GM18858 (cell line): ENCODE measurements at regions not wholly inside any gene's neighbourhood (a gene's known extent, or its start where the extent isn't known, plus 50 kb on each side); places are given as distances from the start of the nearest gene placed in this dataset.
A peak's percentile ranks its signal among the peaks of the same experiment; 100 is the strongest.
"Not testable (repeated sequence)": the region's sequence is repeated elsewhere in the genome, so short reads cannot be mapped to it uniquely, and the experiment has no call there.

Source experiments
- ATAC-seq: cut with Tn5 transposase; IDR thresholded peaks from one replicate; pipeline ENCODE4 v1.9.1; 2021; ENCODE audit not compliant: unreplicated experiment

DNA sequence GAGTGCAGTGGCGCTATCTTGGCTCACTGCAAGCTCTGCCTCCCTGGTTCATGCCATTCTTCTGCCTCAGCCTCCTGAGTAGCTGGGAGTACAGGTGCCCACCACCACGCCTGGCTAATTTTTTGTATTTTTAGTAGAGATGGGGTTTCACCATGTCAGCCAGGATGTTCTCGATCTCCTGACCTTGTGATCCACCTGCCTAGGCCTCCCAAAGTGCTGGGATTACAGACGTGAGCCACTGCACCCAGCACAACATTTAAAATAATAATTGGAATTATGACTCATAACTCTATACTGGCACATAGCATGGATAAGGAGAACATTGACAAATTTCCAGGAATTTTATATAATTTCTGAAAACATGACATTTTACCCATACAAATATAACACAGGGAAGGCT, 54.2 kb downstream of the DBET start:
- not testable (repeated sequence) for ATAC-seq

DNA sequence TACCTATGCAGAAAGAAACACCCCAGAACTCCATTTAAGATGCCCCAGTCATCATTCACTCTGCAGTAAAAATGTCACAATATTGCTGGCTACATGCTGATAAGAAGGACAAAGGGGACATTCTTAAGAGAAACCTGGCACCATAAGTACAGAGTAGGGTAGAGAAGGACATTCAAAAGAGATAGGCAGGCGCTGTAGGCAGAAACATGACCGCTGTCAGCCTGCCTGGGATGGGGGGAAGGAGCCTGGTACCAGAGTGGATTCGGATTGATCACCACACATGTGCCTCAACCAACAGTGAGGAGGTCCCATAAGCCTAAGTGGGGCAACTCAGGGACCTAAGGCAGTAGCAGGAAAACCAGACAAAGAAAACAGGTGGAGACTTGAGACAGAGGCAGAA, 54.1 kb upstream of the DUX4 start:
- not testable (repeated sequence) for ATAC-seq

- ATAC-seq: peak; percentile 40
These were observed 53.5 kb upstream of the DUX4 start for GRCh38 chr4:190120111-190120514.

GRCh38 chr4:190120537-190121001, 53.0 kb upstream of the DUX4 start:
- ATAC-seq: peak; percentile 43

DNA sequence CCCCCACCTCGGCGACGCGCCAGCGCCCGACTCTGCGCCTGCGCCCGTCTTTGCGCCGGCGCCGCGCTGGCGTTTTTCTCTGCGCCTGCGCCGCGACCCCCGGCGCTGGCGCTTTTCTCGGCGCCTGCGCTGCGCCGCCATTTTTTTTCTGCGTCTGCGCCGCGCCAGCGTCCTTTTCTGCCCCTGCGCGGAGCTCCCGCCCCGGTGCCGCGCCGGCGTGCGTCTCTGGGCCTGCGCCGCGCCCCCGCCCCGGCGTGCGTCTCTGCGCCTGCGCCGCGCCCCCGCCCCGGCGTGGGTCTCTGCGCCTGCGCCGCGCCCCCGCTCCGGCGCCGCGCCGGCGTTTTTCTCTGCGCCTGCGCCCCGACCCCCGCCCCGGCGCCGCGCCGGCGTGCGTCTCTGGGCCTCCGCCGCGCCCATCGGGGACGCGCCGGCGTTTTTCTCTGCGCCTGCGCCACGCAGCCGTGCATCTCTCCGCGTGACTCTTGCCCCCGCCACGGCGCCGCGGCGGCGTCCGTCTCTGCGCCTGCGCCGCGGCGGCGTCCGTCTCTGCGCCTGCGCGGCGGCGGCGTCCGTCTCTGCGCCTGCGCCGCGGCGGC, 52.4 kb upstream of the DUX4 start:
- not testable (repeated sequence) for ATAC-seq

DNA sequence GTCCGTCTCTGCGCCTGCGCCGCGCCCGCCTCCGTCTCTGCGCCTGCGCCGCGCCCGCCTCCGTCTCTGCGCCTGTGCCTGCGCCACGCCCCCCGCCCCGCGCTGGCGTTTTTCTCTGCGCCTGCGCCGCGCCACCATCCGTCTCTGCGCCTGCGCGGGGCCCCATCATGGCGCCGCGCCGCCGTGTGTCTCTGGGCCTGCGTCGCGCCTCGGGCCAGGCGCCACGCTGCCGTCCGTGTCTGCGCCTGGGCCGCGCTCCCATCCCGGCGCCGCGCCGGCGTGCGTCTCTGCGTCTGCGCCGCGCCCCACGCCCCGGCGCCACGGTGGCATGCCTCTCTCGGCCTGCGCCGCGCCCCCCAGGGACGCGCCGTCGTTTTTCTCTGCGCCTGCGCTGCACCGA, 51.8 kb upstream of the DUX4 start:
- ATAC-seq: no peak

- ATAC-seq: not testable (repeated sequence)
These were observed 51.1 kb upstream of the DUX4 start for GRCh38 chr4:190122161-190123142.
